Loucy (cell line): ENCODE measurements at regions not wholly inside any gene's neighbourhood (a gene's known extent, or its start where the extent isn't known, plus 50 kb on each side); places are given as distances from the start of the nearest gene placed in this dataset.

Experiments used
- EZH2phosphoT487 ChIP-seq: fragments of 200-600 bp; IDR thresholded peaks from 2 replicates; pipeline ENCODE4 v1.6.1; 2018; ENCODE audit warnings: antibody characterized with exemption, mild to moderate bottlenecking, moderate library complexity, borderline replicate concordance
- TF ChIP-seq, protein P1 (sequence below): fragments of 200-600 bp; sonication (generic); conservative IDR thresholded peaks from 2 replicates; pipeline ENCODE4 v1.5.1; 2014; ENCODE audit warnings: mild to moderate bottlenecking, antibody characterized with exemption, low read length

- TF ChIP-seq, protein P1, sequence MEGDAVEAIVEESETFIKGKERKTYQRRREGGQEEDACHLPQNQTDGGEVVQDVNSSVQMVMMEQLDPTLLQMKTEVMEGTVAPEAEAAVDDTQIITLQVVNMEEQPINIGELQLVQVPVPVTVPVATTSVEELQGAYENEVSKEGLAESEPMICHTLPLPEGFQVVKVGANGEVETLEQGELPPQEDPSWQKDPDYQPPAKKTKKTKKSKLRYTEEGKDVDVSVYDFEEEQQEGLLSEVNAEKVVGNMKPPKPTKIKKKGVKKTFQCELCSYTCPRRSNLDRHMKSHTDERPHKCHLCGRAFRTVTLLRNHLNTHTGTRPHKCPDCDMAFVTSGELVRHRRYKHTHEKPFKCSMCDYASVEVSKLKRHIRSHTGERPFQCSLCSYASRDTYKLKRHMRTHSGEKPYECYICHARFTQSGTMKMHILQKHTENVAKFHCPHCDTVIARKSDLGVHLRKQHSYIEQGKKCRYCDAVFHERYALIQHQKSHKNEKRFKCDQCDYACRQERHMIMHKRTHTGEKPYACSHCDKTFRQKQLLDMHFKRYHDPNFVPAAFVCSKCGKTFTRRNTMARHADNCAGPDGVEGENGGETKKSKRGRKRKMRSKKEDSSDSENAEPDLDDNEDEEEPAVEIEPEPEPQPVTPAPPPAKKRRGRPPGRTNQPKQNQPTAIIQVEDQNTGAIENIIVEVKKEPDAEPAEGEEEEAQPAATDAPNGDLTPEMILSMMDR, result no peak
- no peak for TF ChIP-seq EZH2phosphoT487
These were observed 184.8 kb upstream of the FUT9 start for GRCh38 chr6:95830859-95831557.
